Right ventricle myocardium superior (tissue), 1 donor: ENCODE measurements at regions not wholly inside any gene's neighbourhood (a gene's known extent, or its start where the extent isn't known, plus 50 kb on each side); places are given as distances from the start of the nearest gene placed in this dataset.

Experiments
- ATAC-seq: fragments of 200-7000 bp; cut with Tn5 transposase; one replicate; pipeline ENCODE4 v1.9.1; 2020; ENCODE audit warnings: mild to moderate bottlenecking; ENCODE audit not compliant: poor library complexity
- DNase-seq: peaks from one replicate; pipeline ENCODE4 v3.0.0-alpha.2; 2020
- intact Hi-C: fragments of 100-400 bp; cut with DNase I; formaldehyde crosslinking; loops from one replicate; pipeline ENCODE4 v1.11.2; 2022
- donor health status: DM: no; HTN: yes; CAD: no; lungs with severe emphysema.

- intact Hi-C loops: no loop called here
- DNase-seq (no peak), ATAC-seq (no peak)
Measured at GRCh38 chr2:220194630-220195584, 567.5 kb downstream of the SLC4A3 start.

GRCh38 chr2:220198896-220199295 is 571.5 kb downstream of the SLC4A3 start:
- no peak for DNase-seq
- intact Hi-C loops: no loop called here
- no peak for ATAC-seq

GRCh38 chr2:220202066-220202465 is 574.6 kb downstream of the SLC4A3 start:
- DNase-seq (no peak), ATAC-seq (no peak)
- intact Hi-C loops: no loop called here

- ATAC-seq (no peak), DNase-seq (no peak)
- intact Hi-C loops: no loop called here
Measured at GRCh38 chr2:220209093-220209492, 581.7 kb downstream of the SLC4A3 start.

GRCh38 chr2:220209751-220210150 is 582.3 kb downstream of the SLC4A3 start:
- no peak for ATAC-seq

GRCh38 chr2:220212296-220213080 is 585.1 kb downstream of the SLC4A3 start:
- DNase-seq (no peak), ATAC-seq (no peak)
- intact Hi-C loops: no loop called here

More at GRCh38 chr2:220209751-220210150, 582.3 kb downstream of the SLC4A3 start:
- intact Hi-C loops: no loop called here
- DNase-seq: no peak

- intact Hi-C loops: no loop called here
- no peak for DNase-seq
- ATAC-seq: no peak
Measured at GRCh38 chr2:220215785-220216184, 588.4 kb downstream of the SLC4A3 start.

- DNase-seq (no peak), ATAC-seq (no peak)
Measured at GRCh38 chr2:220219371-220219770, 591.9 kb downstream of the SLC4A3 start.

GRCh38 chr2:220220009-220220408 is 592.6 kb downstream of the SLC4A3 start:
- no peak for ATAC-seq
- no peak for DNase-seq
- intact Hi-C loops: no loop called here

More at GRCh38 chr2:220219371-220219770, 591.9 kb downstream of the SLC4A3 start:
- intact Hi-C loops: no loop called here

- DNase-seq (no peak), ATAC-seq (peak; percentile 80)
- intact Hi-C loops: no loop called here
Measured at GRCh38 chr2:220221992-220222391, 594.6 kb downstream of the SLC4A3 start.

GRCh38 chr2:220224691-220225543 is 597.5 kb downstream of the SLC4A3 start:
- no peak for ATAC-seq
- no peak for DNase-seq
- intact Hi-C loops: no loop called here

- DNase-seq (no peak), ATAC-seq (no peak)
- intact Hi-C loops: no loop called here
Measured at GRCh38 chr2:220226076-220226475, 598.6 kb downstream of the SLC4A3 start.

GRCh38 chr2:220226546-220226945 is 599.1 kb downstream of the SLC4A3 start:
- no peak for DNase-seq
- no peak for ATAC-seq
- intact Hi-C loops: no loop called here

- no peak for ATAC-seq
Measured at GRCh38 chr2:220227266-220227920, 600.0 kb downstream of the SLC4A3 start.

GRCh38 chr2:220228310-220229006 is 601.0 kb downstream of the SLC4A3 start:
- intact Hi-C loops: no loop called here
- no peak for ATAC-seq
- no peak for DNase-seq

More at GRCh38 chr2:220227266-220227920, 600.0 kb downstream of the SLC4A3 start:
- DNase-seq: no peak
- intact Hi-C loops: no loop called here

GRCh38 chr2:220240641-220241040 is 613.2 kb downstream of the SLC4A3 start:
- no peak for ATAC-seq
- no peak for DNase-seq
- intact Hi-C loops: no loop called here

GRCh38 chr2:220241423-220241822 is 614.0 kb downstream of the SLC4A3 start:
- intact Hi-C loops: no loop called here
- DNase-seq: no peak
- ATAC-seq: no peak

GRCh38 chr2:220243571-220243970 is 616.1 kb downstream of the SLC4A3 start:
- no peak for ATAC-seq
- intact Hi-C loops: no loop called here
- DNase-seq: no peak
